Hepatocyte (in vitro differentiated cells): ENCODE measurements at regions not wholly inside any gene's neighbourhood (a gene's known extent, or its start where the extent isn't known, plus 50 kb on each side); places are given as distances from the start of the nearest gene placed in this dataset.

ENCODE experiments used
- DNase-seq: peaks from one replicate; pipeline ENCODE4 v3.0.0-alpha.2; 2016; ENCODE audit warnings: low spot score
- H2AFZ ChIP-seq: fragments of 200-600 bp; sonication (generic); 2 replicates; pipeline ENCODE4 v1.6.0; 2016; ENCODE audit warnings: antibody characterized with exemption, mild to moderate bottlenecking
- H3K27ac ChIP-seq: fragments of 200-600 bp; sonication (generic); 2 replicates; pipeline ENCODE4 v1.5.1; 2016; ENCODE audit warnings: mild to moderate bottlenecking
- H3K27me3 ChIP-seq: fragments of 200-600 bp; sonication (generic); 2 replicates; pipeline ENCODE4 v1.6.1; 2016
- H3K36me3 ChIP-seq: fragments of 200-600 bp; sonication (generic); replicated peaks from 2 replicates; pipeline ENCODE4 v1.5.1; 2016; ENCODE audit warnings: low read depth; ENCODE audit not compliant: insufficient read depth
- H3K4me1 ChIP-seq: fragments of 200-600 bp; sonication (generic); 2 replicates; pipeline ENCODE4 v1.5.1; 2016; ENCODE audit warnings: mild to moderate bottlenecking, moderate library complexity; ENCODE audit not compliant: insufficient read depth
- H3K4me2 ChIP-seq: fragments of 200-600 bp; sonication (generic); 2 replicates; pipeline ENCODE4 v1.6.0; 2016
- H3K4me3 ChIP-seq: fragments of 200-600 bp; sonication (generic); 2 replicates; pipeline ENCODE4 v1.5.1; 2016; ENCODE audit warnings: mild to moderate bottlenecking
- H3K79me2 ChIP-seq: fragments of 200-600 bp; sonication (generic); 2 replicates; pipeline ENCODE4 v1.6.0; 2017; ENCODE audit warnings: mild to moderate bottlenecking
- H3K9me2 ChIP-seq: fragments of 200-600 bp; sonication (generic); replicated peaks from 2 replicates; pipeline ENCODE4 v1.6.0; 2017; ENCODE audit warnings: mild to moderate bottlenecking; ENCODE audit not compliant: insufficient read depth
- H3K9me3 ChIP-seq: fragments of 200-600 bp; sonication (generic); 2 replicates; pipeline ENCODE4 v1.5.1; 2016; ENCODE audit warnings: low read depth, mild to moderate bottlenecking
- H4K20me1 ChIP-seq: fragments of 200-600 bp; sonication (generic); 2 replicates; pipeline ENCODE4 v1.6.0; 2016; ENCODE audit warnings: mild to moderate bottlenecking; ENCODE audit not compliant: insufficient read depth, poor library complexity, severe bottlenecking
- EZH2 ChIP-seq: fragments of 200-600 bp; sonication (generic); IDR thresholded peaks from 2 replicates; pipeline ENCODE4 v1.6.1; 2016; ENCODE audit warnings: antibody characterized with exemption, mild to moderate bottlenecking, borderline replicate concordance
- EZH2phosphoT487 ChIP-seq: fragments of 200-600 bp; sonication (generic); IDR thresholded peaks from one replicate; pipeline ENCODE4 v1.6.1; 2018; ENCODE audit warnings: antibody characterized with exemption, mild to moderate bottlenecking, low read depth, moderate library complexity; ENCODE audit not compliant: unreplicated experiment, severe bottlenecking
- WGBS: methylation state at CpG from one replicate; pipeline ENCODE4 v1.1.6; 2016; ENCODE audit warnings: low lambda C conversion rate; ENCODE audit errors: missing lambda C conversion rate; 5-methylcytosine and 5-hydroxymethylcytosine counted together
- TF ChIP-seq, protein P1 (sequence below): fragments of 200-600 bp; sonication (generic); IDR thresholded peaks from 2 replicates; pipeline ENCODE4 v1.5.1; 2016; ENCODE audit warnings: antibody characterized with exemption, mild to moderate bottlenecking; ENCODE audit not compliant: poor library complexity

DNA sequence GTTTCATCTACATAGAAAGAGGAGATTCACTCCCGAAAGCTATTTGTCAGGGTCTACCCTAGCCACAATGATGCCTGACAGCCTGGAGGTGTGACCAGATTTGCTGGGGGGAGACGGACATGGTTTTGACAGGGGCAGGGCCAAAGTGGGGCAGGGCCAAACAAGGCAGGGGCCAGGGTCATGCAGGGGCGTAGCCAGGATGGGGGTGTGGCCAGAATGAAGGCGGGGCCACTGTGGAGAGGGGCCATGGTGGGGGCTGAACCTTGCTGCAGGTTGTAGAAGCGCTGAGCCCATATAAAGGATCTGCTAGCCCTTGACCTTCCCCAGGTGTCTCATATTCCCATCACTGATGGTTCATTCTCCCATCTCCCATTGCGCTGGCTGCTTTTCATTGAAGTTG, 184.1 kb upstream of the SULF2 start:
- no peaks in the 10 kb centered on the region for H3K9me2 ChIP-seq
- H3K36me3 ChIP-seq, result no peaks in the 10 kb centered on the region
- H3K4me3 ChIP-seq, result no peak overlapping the region
- no peaks in the 10 kb centered on the region for H4K20me1 ChIP-seq
- H3K79me2 ChIP-seq, result no peaks in the 10 kb centered on the region
- no peak for DNase-seq
- no peak overlapping the region for H2AFZ ChIP-seq
- no peak for TF ChIP-seq EZH2phosphoT487
- TF ChIP-seq, protein P1, sequence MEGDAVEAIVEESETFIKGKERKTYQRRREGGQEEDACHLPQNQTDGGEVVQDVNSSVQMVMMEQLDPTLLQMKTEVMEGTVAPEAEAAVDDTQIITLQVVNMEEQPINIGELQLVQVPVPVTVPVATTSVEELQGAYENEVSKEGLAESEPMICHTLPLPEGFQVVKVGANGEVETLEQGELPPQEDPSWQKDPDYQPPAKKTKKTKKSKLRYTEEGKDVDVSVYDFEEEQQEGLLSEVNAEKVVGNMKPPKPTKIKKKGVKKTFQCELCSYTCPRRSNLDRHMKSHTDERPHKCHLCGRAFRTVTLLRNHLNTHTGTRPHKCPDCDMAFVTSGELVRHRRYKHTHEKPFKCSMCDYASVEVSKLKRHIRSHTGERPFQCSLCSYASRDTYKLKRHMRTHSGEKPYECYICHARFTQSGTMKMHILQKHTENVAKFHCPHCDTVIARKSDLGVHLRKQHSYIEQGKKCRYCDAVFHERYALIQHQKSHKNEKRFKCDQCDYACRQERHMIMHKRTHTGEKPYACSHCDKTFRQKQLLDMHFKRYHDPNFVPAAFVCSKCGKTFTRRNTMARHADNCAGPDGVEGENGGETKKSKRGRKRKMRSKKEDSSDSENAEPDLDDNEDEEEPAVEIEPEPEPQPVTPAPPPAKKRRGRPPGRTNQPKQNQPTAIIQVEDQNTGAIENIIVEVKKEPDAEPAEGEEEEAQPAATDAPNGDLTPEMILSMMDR, result no peak
- H3K4me2 ChIP-seq, result no peak overlapping the region
- H3K4me1 ChIP-seq, result peaks cover 7% of the 10 kb centered on the region
- no peaks in the 10 kb centered on the region for H3K27me3 ChIP-seq
- H3K27ac ChIP-seq, result no peak overlapping the region
- H3K9me3 ChIP-seq, result no peaks in the 10 kb centered on the region
- 96% methylated on average over 6 of the region's 6 CpGs for WGBS

GRCh38 chr20:47968541-47969310, 183.4 kb upstream of the SULF2 start:
- TF ChIP-seq EZH2phosphoT487 (no peak), EZH2 (no peak)
- TF ChIP-seq, protein P1, result no peak
- Histone ChIP-seq H4K20me1 (no peaks in the 10 kb centered on the region), H2AFZ (no peak overlapping the region), H3K4me1 (peaks cover 7% of the 10 kb centered on the region), H3K4me2 (no peak overlapping the region), H3K9me2 (no peaks in the 10 kb centered on the region), H3K27me3 (no peaks in the 10 kb centered on the region), H3K79me2 (no peaks in the 10 kb centered on the region), H3K9me3 (no peaks in the 10 kb centered on the region), H3K27ac (no peak overlapping the region), H3K36me3 (no peaks in the 10 kb centered on the region), H3K4me3 (no peak overlapping the region)
- no peak for DNase-seq
- 97% methylated on average over 29 of the region's 31 CpGs for WGBS

- Histone ChIP-seq H3K9me3 (no peaks in the 10 kb centered on the region), H3K27ac (no peak overlapping the region), H3K4me3 (no peak overlapping the region), H2AFZ (no peak overlapping the region), H4K20me1 (no peaks in the 10 kb centered on the region), H3K27me3 (no peaks in the 10 kb centered on the region), H3K36me3 (no peaks in the 10 kb centered on the region), H3K4me1 (no peaks in the 10 kb centered on the region), H3K79me2 (no peaks in the 10 kb centered on the region), H3K9me2 (no peaks in the 10 kb centered on the region), H3K4me2 (no peak overlapping the region)
- 82% methylated on average over 5 of the region's 5 CpGs for WGBS
- DNase-seq, result no peak
- TF ChIP-seq EZH2, result no peak
- TF ChIP-seq, protein P1, result no peak
- TF ChIP-seq EZH2phosphoT487, result no peak
Measured at GRCh38 chr20:47964149-47964548, 178.9 kb upstream of the SULF2 start.
